ENCODE measurements at regions not wholly inside any gene's neighbourhood (a gene's known extent, or its start where the extent isn't known, plus 50 kb on each side); places are given as distances from the start of the nearest gene placed in this dataset.

DNA sequence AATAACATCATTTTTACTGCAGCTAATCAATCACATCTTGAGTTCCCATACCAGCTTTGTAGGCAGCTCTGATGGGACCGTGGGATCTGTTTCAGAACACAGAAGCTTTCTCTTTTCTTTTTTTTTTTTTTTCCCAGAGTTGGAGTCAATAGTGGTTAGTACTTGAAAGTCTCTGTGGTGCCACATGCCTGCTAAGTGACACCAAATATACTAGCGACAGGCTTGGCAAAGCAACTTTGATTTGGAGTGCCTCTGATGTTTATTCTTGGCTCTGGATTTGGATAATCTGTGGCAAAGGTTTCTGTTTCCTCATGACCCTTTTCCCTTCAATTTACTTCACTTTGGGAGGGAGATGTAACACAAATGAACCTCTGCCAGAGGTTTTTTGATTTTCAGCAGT, 681.4 kb upstream of the TENM4 start:
- Mint-ChIP-seq H3K36me3 (ENCODE audit: insufficient read depth) (no peaks in the 10 kb centered on the region), H3K9me3 (peaks cover 14% of the 10 kb centered on the region)
- no peak for ATAC-seq

DNA sequence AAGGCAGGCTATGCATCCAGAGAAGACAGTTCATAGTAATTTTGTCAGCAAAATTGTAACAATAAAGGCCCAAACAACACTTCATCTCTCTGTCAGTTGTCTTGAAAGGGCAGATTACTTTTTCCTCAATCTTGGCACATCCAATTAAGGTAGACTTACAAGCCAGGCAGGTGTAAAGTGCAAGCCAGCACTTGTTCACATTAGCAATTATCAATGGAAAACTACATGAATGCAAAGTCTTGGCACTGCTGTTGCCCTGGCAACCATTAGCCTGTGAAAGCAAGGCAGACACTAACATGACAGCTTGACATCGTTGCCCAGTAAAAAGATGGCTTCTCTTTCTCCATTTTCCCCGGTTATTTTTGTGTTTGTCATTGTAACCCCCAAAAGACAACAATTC, 677.2 kb upstream of the TENM4 start:
- Mint-ChIP-seq H3K9me3 (peaks cover 10% of the 10 kb centered on the region), H3K36me3 (ENCODE audit: insufficient read depth) (no peaks in the 10 kb centered on the region), H3K27me3 (ENCODE audit: low read depth) (no peaks in the 10 kb centered on the region), H3K4me3 (no peak overlapping the region), H3K4me1 (ENCODE audit: low read depth) (no peaks in the 10 kb centered on the region)
- DNase-seq (no peak), ATAC-seq (no peak)

More for the DNA sequence above, 681.4 kb upstream of the TENM4 start:
- H3K4me3 Mint-ChIP-seq: no peak overlapping the region
- DNase-seq: no peak
- no peaks in the 10 kb centered on the region for H3K4me1 Mint-ChIP-seq (ENCODE audit: low read depth)
- no peaks in the 10 kb centered on the region for H3K27me3 Mint-ChIP-seq (ENCODE audit: low read depth)

DNA sequence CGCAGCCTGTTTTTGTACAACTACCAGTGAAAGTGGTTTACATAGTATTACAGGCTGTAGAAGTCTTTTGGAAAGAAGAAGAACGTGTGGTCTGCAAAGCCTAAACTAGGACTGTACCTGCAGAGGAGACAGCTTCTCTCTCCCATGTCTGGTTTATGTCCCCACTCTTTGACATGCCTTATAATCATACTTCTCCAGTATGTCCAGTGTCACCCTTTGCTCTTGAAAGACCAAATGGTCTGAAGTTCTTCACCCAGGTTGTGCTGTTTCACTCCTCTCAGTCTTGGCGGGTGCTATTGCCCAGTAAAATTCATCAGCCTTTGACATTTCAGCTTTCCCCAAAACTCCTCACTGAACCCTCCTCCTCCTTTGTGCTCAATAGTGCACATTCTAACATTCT, 676.0 kb upstream of the TENM4 start:
- Mint-ChIP-seq H3K36me3 (ENCODE audit: insufficient read depth) (no peaks in the 10 kb centered on the region), H3K4me3 (no peak overlapping the region), H3K4me1 (ENCODE audit: low read depth) (no peaks in the 10 kb centered on the region), H3K9me3 (peaks cover 10% of the 10 kb centered on the region), H3K27me3 (ENCODE audit: low read depth) (no peaks in the 10 kb centered on the region)
- ATAC-seq: no peak
- DNase-seq: no peak

DNA sequence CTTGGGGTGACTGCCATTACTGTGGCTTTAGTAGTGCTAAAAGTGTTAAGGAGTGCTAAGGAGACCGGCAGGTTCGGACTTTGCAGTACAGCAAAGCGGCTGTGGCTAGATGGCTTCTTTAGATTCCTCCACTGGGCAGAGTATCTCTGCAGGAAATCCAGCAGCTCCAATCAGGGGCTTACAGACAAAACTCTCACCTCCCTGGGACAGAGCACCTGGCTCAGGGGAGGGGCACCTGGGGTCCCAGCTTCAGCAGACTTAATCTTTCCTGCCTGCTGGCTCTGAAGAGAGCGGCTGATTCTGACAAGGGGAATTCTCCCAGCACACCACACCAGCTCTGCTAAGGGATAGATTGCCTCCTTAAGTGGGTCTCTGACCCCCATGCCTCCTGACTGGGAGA, 668.8 kb upstream of the TENM4 start:
- H3K27me3 Mint-ChIP-seq (ENCODE audit: low read depth): no peaks in the 10 kb centered on the region
- peaks cover 8% of the 10 kb centered on the region for H3K9me3 Mint-ChIP-seq
- H3K36me3 Mint-ChIP-seq (ENCODE audit: insufficient read depth): no peaks in the 10 kb centered on the region
- H3K4me3 Mint-ChIP-seq: no peak overlapping the region
- ATAC-seq (no peak), DNase-seq (no peak)
- H3K4me1 Mint-ChIP-seq (ENCODE audit: low read depth): no peaks in the 10 kb centered on the region

DNA sequence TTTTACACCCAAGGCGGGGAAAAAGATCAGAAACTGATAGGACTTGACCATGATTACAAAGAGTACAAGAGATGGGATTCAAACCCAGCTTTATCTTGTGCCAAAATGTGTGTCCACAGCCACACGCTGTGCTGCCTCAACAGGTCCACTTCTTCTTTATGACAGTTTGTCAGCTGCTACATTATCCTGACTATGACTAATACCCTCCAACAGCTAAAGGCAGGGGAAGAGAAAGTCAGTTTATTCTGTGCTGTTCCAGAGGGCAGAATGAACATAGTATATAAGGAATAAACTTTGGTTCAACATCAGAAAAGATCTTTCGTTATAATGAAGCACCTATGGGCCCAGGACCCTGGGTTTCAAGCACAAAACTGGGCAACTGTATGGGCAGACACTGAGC, 668.2 kb upstream of the TENM4 start:
- H3K4me3 Mint-ChIP-seq: no peak overlapping the region
- DNase-seq (no peak), ATAC-seq (no peak)
- H3K9me3 Mint-ChIP-seq: peaks cover 8% of the 10 kb centered on the region
- no peaks in the 10 kb centered on the region for H3K36me3 Mint-ChIP-seq (ENCODE audit: insufficient read depth)
- H3K4me1 Mint-ChIP-seq (ENCODE audit: low read depth): no peaks in the 10 kb centered on the region
- no peaks in the 10 kb centered on the region for H3K27me3 Mint-ChIP-seq (ENCODE audit: low read depth)

DNA sequence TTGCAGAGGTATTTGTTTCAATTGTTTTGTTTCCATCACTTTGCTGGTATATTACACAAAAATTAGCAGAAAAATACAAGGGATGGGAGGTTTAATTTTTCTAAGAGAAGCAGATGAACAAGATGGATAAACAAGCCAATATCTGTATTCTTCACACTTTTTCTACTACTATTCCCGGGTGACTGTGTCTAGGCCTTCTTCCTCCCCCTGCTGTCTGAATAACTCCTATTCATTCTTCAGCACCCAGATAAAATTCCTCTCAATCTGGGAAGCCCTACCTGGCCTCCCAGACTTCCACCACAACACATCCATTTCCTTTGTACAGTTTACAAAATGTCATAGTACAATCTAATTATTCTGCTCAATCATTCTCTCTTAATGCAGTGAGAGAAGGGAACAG, 666.6 kb upstream of the TENM4 start:
- ATAC-seq (no peak), DNase-seq (no peak)
- Mint-ChIP-seq H3K36me3 (ENCODE audit: insufficient read depth) (no peaks in the 10 kb centered on the region), H3K4me3 (no peak overlapping the region), H3K4me1 (ENCODE audit: low read depth) (no peaks in the 10 kb centered on the region), H3K27me3 (ENCODE audit: low read depth) (no peaks in the 10 kb centered on the region), H3K9me3 (peaks cover 8% of the 10 kb centered on the region)

DNA sequence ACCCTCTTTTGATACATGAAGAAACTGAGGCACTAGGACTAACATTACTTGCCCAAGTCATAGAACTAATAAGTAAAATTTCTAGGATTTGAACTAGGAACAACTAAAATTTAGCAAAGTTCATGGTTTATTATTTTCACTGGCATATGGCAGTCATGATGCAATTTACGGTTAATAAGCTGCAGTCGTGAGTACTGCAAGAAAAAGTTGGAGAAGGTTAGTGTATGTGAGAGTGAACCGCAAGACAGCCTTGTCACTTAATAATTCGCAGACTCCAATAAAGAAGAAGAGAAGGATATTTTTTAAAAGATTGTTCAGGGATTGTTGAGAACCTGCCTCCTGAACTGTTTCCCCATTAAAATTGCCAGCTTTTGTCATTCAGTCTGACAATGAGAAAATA, 663.4 kb upstream of the TENM4 start:
- Mint-ChIP-seq H3K9me3 (peaks cover 8% of the 10 kb centered on the region), H3K4me1 (ENCODE audit: low read depth) (no peaks in the 10 kb centered on the region), H3K27me3 (ENCODE audit: low read depth) (no peaks in the 10 kb centered on the region), H3K4me3 (no peak overlapping the region), H3K36me3 (ENCODE audit: insufficient read depth) (no peaks in the 10 kb centered on the region)
- ATAC-seq: no peak
- DNase-seq: no peak

DNA sequence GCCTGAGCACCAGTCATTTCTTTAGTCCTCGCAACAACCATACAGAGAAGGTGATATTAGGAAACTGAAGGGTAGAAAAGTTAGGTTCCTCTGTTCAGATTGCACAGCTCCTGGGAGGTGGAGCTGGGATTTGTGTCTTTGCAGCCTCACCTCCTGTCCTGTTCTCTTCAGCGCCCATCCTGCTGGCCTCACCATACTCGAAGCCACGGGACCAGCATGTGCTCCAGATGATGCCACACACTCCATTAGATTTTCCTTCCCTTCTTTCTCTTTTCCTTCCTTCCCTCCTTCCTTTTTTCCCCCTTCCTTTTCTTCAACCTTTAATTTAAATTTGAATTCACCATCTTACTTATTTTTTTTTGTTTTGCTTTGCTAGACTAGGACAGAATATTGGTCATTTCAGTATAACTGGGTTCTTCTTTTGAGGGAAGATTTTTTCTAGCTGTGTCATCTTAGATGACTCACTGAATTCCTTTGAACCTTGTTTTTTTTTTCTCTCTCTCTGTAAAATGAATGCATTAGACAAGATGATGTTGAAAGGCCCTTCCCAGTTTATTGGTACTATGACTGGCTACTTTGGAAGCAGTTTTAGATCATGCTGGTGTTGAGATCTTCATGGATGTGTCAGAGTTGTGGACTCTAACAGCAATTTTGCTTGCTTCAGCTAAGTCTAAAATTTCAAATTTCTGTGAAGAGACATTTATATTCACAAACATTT, 662.5 kb upstream of the TENM4 start:
- no peaks in the 10 kb centered on the region for H3K4me1 Mint-ChIP-seq (ENCODE audit: low read depth)
- no peak for ATAC-seq
- no peak for DNase-seq
- H3K4me3 Mint-ChIP-seq: no peak overlapping the region
- H3K36me3 Mint-ChIP-seq (ENCODE audit: insufficient read depth): no peaks in the 10 kb centered on the region
- H3K9me3 Mint-ChIP-seq: peaks cover 13% of the 10 kb centered on the region
- H3K27me3 Mint-ChIP-seq (ENCODE audit: low read depth): no peaks in the 10 kb centered on the region

DNA sequence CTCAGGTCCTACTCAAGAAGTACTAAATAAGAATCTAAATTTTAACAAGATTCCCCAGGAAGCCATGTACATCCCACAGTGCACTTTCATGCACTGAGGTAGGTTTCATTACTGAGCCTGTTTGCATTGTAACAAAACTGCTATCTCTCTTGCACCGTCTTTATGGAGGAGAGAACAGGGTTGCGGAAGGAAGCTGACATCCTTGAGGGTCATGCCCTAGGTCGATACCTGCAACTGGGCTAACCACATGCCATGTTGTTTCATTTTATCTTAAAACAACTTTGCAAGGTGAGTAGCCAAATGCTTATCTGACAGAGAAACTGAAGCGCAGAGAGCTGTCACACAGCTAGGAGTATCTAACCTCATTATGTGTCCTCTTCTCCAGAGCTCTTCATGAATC, 656.3 kb upstream of the TENM4 start:
- Mint-ChIP-seq H3K27me3 (ENCODE audit: low read depth) (no peaks in the 10 kb centered on the region), H3K4me1 (ENCODE audit: low read depth) (no peaks in the 10 kb centered on the region), H3K9me3 (peaks cover 8% of the 10 kb centered on the region), H3K4me3 (no peak overlapping the region), H3K36me3 (ENCODE audit: insufficient read depth) (no peaks in the 10 kb centered on the region)
- ATAC-seq (no peak), DNase-seq (no peak)

DNA sequence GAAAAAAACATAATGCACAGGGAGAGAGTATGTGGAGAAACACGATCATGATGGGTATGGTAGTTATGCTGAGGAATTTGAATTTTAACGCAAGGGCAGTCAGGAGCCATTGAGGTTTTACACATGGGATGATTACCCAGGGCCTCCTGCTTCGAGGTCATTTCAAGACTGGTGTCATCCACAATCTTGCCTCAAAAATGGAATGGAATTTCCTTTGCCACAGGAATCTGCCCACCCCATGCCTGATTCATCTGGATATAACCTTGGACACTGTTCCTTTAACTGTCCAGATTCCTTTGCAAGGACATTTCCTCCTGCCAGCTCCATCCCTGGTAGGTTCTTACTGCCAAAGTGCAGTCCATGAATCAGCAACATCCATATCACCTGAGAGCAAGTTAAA, 655.9 kb upstream of the TENM4 start:
- Mint-ChIP-seq H3K4me3 (no peak overlapping the region), H3K9me3 (peaks cover 8% of the 10 kb centered on the region), H3K36me3 (ENCODE audit: insufficient read depth) (no peaks in the 10 kb centered on the region), H3K27me3 (ENCODE audit: low read depth) (no peaks in the 10 kb centered on the region), H3K4me1 (ENCODE audit: low read depth) (no peaks in the 10 kb centered on the region)
- ATAC-seq (no peak), DNase-seq (no peak)

DNA sequence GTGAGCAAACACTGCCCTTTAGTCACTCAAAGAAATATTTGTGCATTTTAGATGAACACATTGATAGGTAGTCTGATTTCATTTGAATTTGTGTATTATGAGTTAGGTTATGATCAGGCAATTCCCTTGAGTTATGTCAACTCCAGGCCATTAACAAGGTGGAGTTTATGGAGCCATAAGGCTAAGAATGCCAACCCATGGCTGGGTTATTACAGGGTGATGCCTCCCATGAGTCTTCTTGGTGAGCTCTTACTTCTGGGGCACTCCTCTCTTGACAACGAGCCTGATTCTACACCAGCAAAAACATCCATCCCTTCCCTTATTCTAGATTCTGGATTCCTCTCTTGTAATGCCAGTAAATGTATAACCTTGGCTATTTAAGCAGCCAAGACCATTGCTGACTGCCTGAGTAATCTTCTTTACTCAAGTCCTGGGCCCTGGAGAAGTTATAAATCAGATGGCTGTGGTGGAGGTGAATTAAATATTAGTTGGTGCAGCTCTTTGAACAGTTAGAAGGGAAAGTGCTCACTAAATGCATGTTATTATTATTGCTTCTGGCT, 645.7 kb upstream of the TENM4 start:
- Mint-ChIP-seq H3K9me3 (no peaks in the 10 kb centered on the region), H3K4me3 (no peak overlapping the region), H3K4me1 (ENCODE audit: low read depth) (no peaks in the 10 kb centered on the region), H3K27me3 (ENCODE audit: low read depth) (no peaks in the 10 kb centered on the region), H3K36me3 (ENCODE audit: insufficient read depth) (no peaks in the 10 kb centered on the region)
- DNase-seq (no peak), ATAC-seq (no peak)

DNA sequence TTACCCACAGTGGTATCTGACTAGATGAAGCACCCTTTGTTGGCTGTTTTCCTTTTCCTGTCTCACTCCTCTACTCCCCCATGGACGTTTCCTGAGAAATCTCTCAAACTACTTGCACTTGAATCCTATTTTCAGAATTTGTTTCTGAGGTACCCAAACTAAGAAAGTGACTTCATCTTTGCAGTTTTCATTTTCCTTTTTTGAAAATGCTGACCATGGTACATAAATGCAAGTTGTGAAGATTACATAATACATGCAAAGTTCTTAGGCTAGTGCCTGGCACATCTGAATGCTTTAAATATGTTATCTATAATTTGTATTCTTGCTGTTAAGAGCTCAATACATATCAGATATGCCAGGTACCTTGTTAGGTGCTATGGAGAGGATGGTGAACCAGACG, 644.7 kb upstream of the TENM4 start:
- no peak for ATAC-seq

DNA sequence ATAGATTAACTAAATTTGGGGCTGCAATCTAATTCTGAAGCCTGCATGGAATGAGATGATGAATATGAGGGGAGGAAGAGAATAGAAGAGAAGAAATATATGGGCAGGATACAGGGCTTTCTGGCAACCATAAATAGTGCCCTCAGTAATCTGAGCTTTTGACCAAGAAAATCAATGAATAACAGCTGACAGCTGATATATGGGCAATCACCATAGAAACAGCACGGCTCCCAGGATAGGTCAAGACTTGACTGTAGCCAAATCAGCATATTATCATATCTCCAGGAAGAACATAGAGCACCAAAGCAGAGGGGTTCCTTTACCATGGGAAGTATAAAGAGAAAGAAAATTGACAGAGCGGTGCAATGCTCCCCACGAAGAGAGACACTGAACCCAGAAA, 643.8 kb upstream of the TENM4 start:
- Mint-ChIP-seq H3K27me3 (ENCODE audit: low read depth) (no peaks in the 10 kb centered on the region), H3K4me3 (no peak overlapping the region), H3K4me1 (ENCODE audit: low read depth) (no peaks in the 10 kb centered on the region), H3K36me3 (ENCODE audit: insufficient read depth) (no peaks in the 10 kb centered on the region), H3K9me3 (no peaks in the 10 kb centered on the region)
- ATAC-seq: no peak
- DNase-seq: no peak

More for the DNA sequence above, 644.7 kb upstream of the TENM4 start:
- H3K36me3 Mint-ChIP-seq (ENCODE audit: insufficient read depth): no peaks in the 10 kb centered on the region
- H3K27me3 Mint-ChIP-seq (ENCODE audit: low read depth): no peaks in the 10 kb centered on the region
- no peak for DNase-seq
- H3K4me3 Mint-ChIP-seq: no peak overlapping the region
- no peaks in the 10 kb centered on the region for H3K4me1 Mint-ChIP-seq (ENCODE audit: low read depth)
- no peaks in the 10 kb centered on the region for H3K9me3 Mint-ChIP-seq

DNA sequence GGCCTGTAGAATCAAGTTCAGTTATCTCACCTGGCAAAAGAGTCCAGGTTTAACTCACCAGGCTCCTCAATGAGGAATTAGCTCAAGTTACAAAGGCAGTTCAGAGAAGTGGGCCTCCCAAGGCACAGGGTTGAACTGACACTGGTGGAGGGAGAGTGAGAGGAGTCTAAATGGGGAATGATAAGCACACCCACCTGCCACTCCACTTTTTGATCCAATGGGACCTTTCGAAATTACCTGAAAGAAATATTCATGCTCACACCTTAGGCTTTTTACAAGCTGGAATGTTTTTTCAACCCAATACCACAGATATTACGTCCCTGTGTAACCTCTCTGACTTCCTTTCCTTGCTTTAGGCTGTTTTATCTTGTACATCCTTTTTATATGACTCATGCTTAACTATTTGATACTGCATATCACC, 642.7 kb upstream of the TENM4 start:
- H3K36me3 Mint-ChIP-seq (ENCODE audit: insufficient read depth): no peaks in the 10 kb centered on the region
- no peak for DNase-seq
- H3K4me3 Mint-ChIP-seq: no peak overlapping the region
- no peaks in the 10 kb centered on the region for H3K9me3 Mint-ChIP-seq
- ATAC-seq: no peak
- H3K4me1 Mint-ChIP-seq (ENCODE audit: low read depth): no peaks in the 10 kb centered on the region
- no peaks in the 10 kb centered on the region for H3K27me3 Mint-ChIP-seq (ENCODE audit: low read depth)

DNA sequence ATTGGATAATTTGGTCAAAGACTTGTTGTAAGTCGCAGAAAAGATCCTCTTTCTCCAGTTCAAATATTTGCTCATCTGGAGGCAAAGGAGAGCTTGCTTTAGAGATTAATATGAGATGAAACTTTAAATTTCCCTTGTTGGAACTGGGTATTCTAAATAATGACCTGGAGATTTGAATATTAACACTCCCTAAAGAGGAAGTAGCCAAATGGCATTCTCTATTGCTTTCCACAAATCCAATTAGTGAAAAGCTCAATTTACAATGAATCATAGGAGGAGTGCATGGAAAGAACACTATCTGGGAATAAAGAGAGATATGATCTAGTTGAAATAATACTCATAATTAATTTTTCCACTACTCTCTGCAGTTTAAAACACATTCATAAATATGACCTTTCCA, 641.6 kb upstream of the TENM4 start:
- H3K4me1 Mint-ChIP-seq (ENCODE audit: low read depth): no peaks in the 10 kb centered on the region
- ATAC-seq: no peak
- no peaks in the 10 kb centered on the region for H3K27me3 Mint-ChIP-seq (ENCODE audit: low read depth)
- no peaks in the 10 kb centered on the region for H3K9me3 Mint-ChIP-seq
- no peak for DNase-seq
- H3K4me3 Mint-ChIP-seq: no peak overlapping the region
- no peaks in the 10 kb centered on the region for H3K36me3 Mint-ChIP-seq (ENCODE audit: insufficient read depth)

Data from activated T-cell treated with anti-CD3 and anti-CD28 coated beads, Interleukin-2, amount 50 U/mL, for 4 hours (primary cell).